Adrenal gland (tissue), 5 donors: ENCODE measurements at regions not wholly inside any gene's neighbourhood (a gene's known extent, or its start where the extent isn't known, plus 50 kb on each side); places are given as distances from the start of the nearest gene placed in this dataset.

Experiments used
- POLR2A ChIP-seq, 2 donors: fragments of 450-650 bp; IDR thresholded peaks; one replicate each; pipeline ENCODE4 v1.6.1; 2017; ENCODE audit warnings: antibody characterized with exemption in 2 of 2, mild to moderate bottlenecking in 2 of 2, moderate library complexity in 1 of 2
- TF ChIP-seq, protein P1 (sequence below), 6 experiments: fragments of 450-650 bp in 4 of 6; fragments of 200-600 bp in 2 of 6; sonication (generic) in 1 of 6; IDR thresholded peaks; 1 replicate in 5 of 6; 2 replicates in 1 of 6; pipeline versions ENCODE4 v1.5.1 to v1.8.0; 2016 to 2021; ENCODE audit warnings: antibody characterized with exemption in 6 of 6, mild to moderate bottlenecking in 2 of 6, moderate library complexity in 1 of 6
- donor health status: DM: no; HTN: no; CAD: no.

- TF ChIP-seq, protein P1, sequence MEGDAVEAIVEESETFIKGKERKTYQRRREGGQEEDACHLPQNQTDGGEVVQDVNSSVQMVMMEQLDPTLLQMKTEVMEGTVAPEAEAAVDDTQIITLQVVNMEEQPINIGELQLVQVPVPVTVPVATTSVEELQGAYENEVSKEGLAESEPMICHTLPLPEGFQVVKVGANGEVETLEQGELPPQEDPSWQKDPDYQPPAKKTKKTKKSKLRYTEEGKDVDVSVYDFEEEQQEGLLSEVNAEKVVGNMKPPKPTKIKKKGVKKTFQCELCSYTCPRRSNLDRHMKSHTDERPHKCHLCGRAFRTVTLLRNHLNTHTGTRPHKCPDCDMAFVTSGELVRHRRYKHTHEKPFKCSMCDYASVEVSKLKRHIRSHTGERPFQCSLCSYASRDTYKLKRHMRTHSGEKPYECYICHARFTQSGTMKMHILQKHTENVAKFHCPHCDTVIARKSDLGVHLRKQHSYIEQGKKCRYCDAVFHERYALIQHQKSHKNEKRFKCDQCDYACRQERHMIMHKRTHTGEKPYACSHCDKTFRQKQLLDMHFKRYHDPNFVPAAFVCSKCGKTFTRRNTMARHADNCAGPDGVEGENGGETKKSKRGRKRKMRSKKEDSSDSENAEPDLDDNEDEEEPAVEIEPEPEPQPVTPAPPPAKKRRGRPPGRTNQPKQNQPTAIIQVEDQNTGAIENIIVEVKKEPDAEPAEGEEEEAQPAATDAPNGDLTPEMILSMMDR (IDR thresholded peaks at IDR 0.05): no peak
- no peak for TF ChIP-seq POLR2A (IDR thresholded peaks at IDR 0.05)
These were observed 269.1 kb upstream of the CD180 start for GRCh38 chr5:67465537-67466207.
